Kidney glomerular epithelial cell (primary cell): ENCODE measurements at regions not wholly inside any gene's neighbourhood (a gene's known extent, or its start where the extent isn't known, plus 50 kb on each side); places are given as distances from the start of the nearest gene placed in this dataset.

Source experiments
- DNase-seq: peaks from one replicate; lab custom pipeline; 2025; lab: John Stamatoyannopoulos, UW

GRCh38 chr5:110073534-110073933, 383.8 kb downstream of the MAN2A1 start:
- no peak for DNase-seq

GRCh38 chr5:110075656-110076055, 385.9 kb downstream of the MAN2A1 start:
- no peak for DNase-seq

GRCh38 chr5:110077147-110077546, 387.4 kb downstream of the MAN2A1 start:
- DNase-seq = no peak

GRCh38 chr5:110082194-110082593, 392.5 kb downstream of the MAN2A1 start:
- DNase-seq = no peak

GRCh38 chr5:110082863-110083262, 393.1 kb downstream of the MAN2A1 start:
- DNase-seq = no peak

- no peak for DNase-seq
These were observed 396.1 kb downstream of the MAN2A1 start for GRCh38 chr5:110085826-110086225.

- no peak for DNase-seq
These were observed 397.1 kb downstream of the MAN2A1 start for GRCh38 chr5:110086658-110087388.

- no peak for DNase-seq
These were observed 398.1 kb downstream of the MAN2A1 start for GRCh38 chr5:110087829-110088228.

- DNase-seq = no peak
These were observed 399.1 kb downstream of the MAN2A1 start for GRCh38 chr5:110088676-110089436.

- no peak for DNase-seq
These were observed 403.4 kb downstream of the MAN2A1 start for GRCh38 chr5:110092955-110093785.

GRCh38 chr5:110094109-110094508, 404.4 kb downstream of the MAN2A1 start:
- DNase-seq = no peak

- no peak for DNase-seq
These were observed 404.8 kb downstream of the MAN2A1 start for GRCh38 chr5:110094548-110094947.

- DNase-seq = no peak
These were observed 406.7 kb downstream of the MAN2A1 start for GRCh38 chr5:110096419-110096818.

GRCh38 chr5:110099572-110099971, 409.8 kb downstream of the MAN2A1 start:
- no peak for DNase-seq

GRCh38 chr5:110103081-110103480, 413.4 kb downstream of the MAN2A1 start:
- no peak for DNase-seq

GRCh38 chr5:110104060-110104725, 414.5 kb downstream of the MAN2A1 start:
- no peak for DNase-seq

GRCh38 chr5:110104726-110105669, 415.3 kb downstream of the MAN2A1 start:
- no peak for DNase-seq

GRCh38 chr5:110105692-110106091, 416.0 kb downstream of the MAN2A1 start:
- no peak for DNase-seq

GRCh38 chr5:110106750-110107149, 417.0 kb downstream of the MAN2A1 start:
- no peak for DNase-seq

GRCh38 chr5:110108520-110108919, 418.8 kb downstream of the MAN2A1 start:
- DNase-seq = no peak

GRCh38 chr5:110109667-110110066, 419.9 kb downstream of the MAN2A1 start:
- DNase-seq = no peak
